ENCODE measurements at regions not wholly inside any gene's neighbourhood (a gene's known extent, or its start where the extent isn't known, plus 50 kb on each side); places are given as distances from the start of the nearest gene placed in this dataset.

GRCh38 chr4:11072463-11072862 is 356.2 kb downstream of the HS3ST1 start:
- Histone ChIP-seq H3K9me1 (ENCODE audit: insufficient read depth, low read length) (no peaks in the 10 kb centered on the region), H4K20me1 (ENCODE audit: insufficient read depth, low read length) (no peaks in the 10 kb centered on the region), H2BK20ac (ENCODE audit: low read depth, low read length) (no peak overlapping the region), H3K4me1 (ENCODE audit: control insufficient read depth, insufficient read depth, low read length) (no peaks in the 10 kb centered on the region), H3K18ac (ENCODE audit: low read depth, low read length) (no peak overlapping the region), H3K27me3 (ENCODE audit: control insufficient read depth, insufficient read depth, low read length) (no peaks in the 10 kb centered on the region), H2BK5ac (ENCODE audit: low read depth, low read length, poor library complexity, severe bottlenecking) (no peak overlapping the region), H3K27ac (ENCODE audit: insufficient read depth, low read length) (no peak overlapping the region), H4K8ac (ENCODE audit: low read depth in 2 of 2, low read length in 2 of 2) (no peak overlapping the region), H2BK15ac (ENCODE audit: low read depth, low read length) (no peak overlapping the region), H2BK120ac (ENCODE audit: low read depth, low read length) (no peak overlapping the region), H3K56ac (ENCODE audit: extremely low read depth, insufficient read depth, low read length) (no peak overlapping the region), H3K4ac (ENCODE audit: low read depth, low read length) (no peak overlapping the region), H3K4me2 (ENCODE audit: low read depth, low read length) (no peak overlapping the region), H3K9ac (ENCODE audit: low read depth, low read length) (no peak overlapping the region), H3K23ac (ENCODE audit: low read depth, low read length) (no peak overlapping the region), H2AK9ac (replicated peaks; ENCODE audit: low read depth, low read length, poor library complexity) (no peak overlapping the region), H4K91ac (ENCODE audit: insufficient read depth, low read depth, low read length) (no peak overlapping the region), H2AFZ (replicated peaks; ENCODE audit: low read length, poor library complexity) (no peak overlapping the region), H3K4me3 (ENCODE audit: insufficient read depth, low read depth, low read length) (no peak overlapping the region), H3K79me1 (ENCODE audit: low read depth in 1 of 2, low read length in 2 of 2) (no peaks in the 10 kb centered on the region), H2AK5ac (ENCODE audit: low read depth, low read length) (no peak overlapping the region), H3K9me3 (ENCODE audit: control insufficient read depth, insufficient read depth, low read length) (0 out of 2 replicates have a peak, but pooled peaks cover 2% of the 10 kb centered on the region), H3K36me3 (ENCODE audit: control insufficient read depth, insufficient read depth, low read length) (no peaks in the 10 kb centered on the region), H3K14ac (replicated peaks; ENCODE audit: low read depth, low read length) (no peak overlapping the region), H4K5ac (ENCODE audit: low read depth, low read length) (no peak overlapping the region)
- WGBS, 2 experiments (ENCODE audit: extremely low coverage in 2 of 2, insufficient read length in 1 of 2), result 81% methylated on average over 3 of the region's 5 CpGs; no CpG with 5 or more reads in 1 of the 2 experiments
- in situ Hi-C loops (cut with MboI; ENCODE audit: low sequenced_read_pairs), result no loop called here
- no TSS peak for BruUV-seq (replicated peaks)
- POLR2A ChIA-PET (ENCODE audit: unreplicated experiment), result no interaction called here
- ATAC-seq (ENCODE audit: low read depth) (no peak), DNase-seq (no peak)
- TF ChIP-seq FOS (IDR thresholded peaks at IDR 0.05; ENCODE audit: low read depth, low read length), result no peak
- no peak for TF ChIP-seq POLR2A (IDR thresholded peaks at IDR 0.05; ENCODE audit: low read depth, low read length)
- no peak for TF ChIP-seq ELK1 (IDR thresholded peaks at IDR 0.05; ENCODE audit: borderline replicate concordance, low read depth, low read length)
- no peak for TF ChIP-seq RCOR1 (IDR thresholded peaks at IDR 0.05; ENCODE audit: insufficient replicate concordance, low read length)
- no peak for TF ChIP-seq NFE2L2 (IDR thresholded peaks at IDR 0.05; ENCODE audit: low read depth, low read length)
- TF ChIP-seq RAD21 (IDR thresholded peaks at IDR 0.05; ENCODE audit: low read length), result no peak
- TF ChIP-seq MAFK (IDR thresholded peaks at IDR 0.05; ENCODE audit: low read depth, low read length), result no peak
- no peak for TF ChIP-seq RFX5 (IDR thresholded peaks at IDR 0.05; ENCODE audit: low read depth, low read length)
- TF ChIP-seq SMC3 (IDR thresholded peaks at IDR 0.05; ENCODE audit: low read depth, low read length), result no peak
- TF ChIP-seq CHD1 (IDR thresholded peaks at IDR 0.05; ENCODE audit: low read depth, low read length), result no peak
- no peak for TF ChIP-seq CTCF (conservative IDR thresholded peaks at IDR 0.05; ENCODE audit: low read depth, low read length)
- TF ChIP-seq MXI1 (IDR thresholded peaks at IDR 0.05; ENCODE audit: borderline replicate concordance, low read depth, low read length), result no peak
- TF ChIP-seq BHLHE40 (IDR thresholded peaks at IDR 0.05; ENCODE audit: low read depth, low read length), result no peak
- no peak for TF ChIP-seq CEBPB (IDR thresholded peaks at IDR 0.05; ENCODE audit: low read depth, low read length)
- no peak for TF ChIP-seq USF2 (IDR thresholded peaks at IDR 0.05; ENCODE audit: low read depth, low read length)
- no peak for TF ChIP-seq MAZ (IDR thresholded peaks at IDR 0.05; ENCODE audit: borderline replicate concordance, low read depth, low read length)
- intact Hi-C loops (cut with micrococcal nuclease), result no loop called here
- CTCF ChIA-PET, result no interaction called here
- dilution Hi-C loops (cut with HindIII; ENCODE audit: low sequenced_read_pairs, unreplicated experiment), result no loop called here

Data from IMR-90 (cell line).